Common myeloid progenitor, CD34-positive (primary cell): ENCODE measurements at regions not wholly inside any gene's neighbourhood (a gene's known extent, or its start where the extent isn't known, plus 50 kb on each side); places are given as distances from the start of the nearest gene placed in this dataset.
A peak's percentile ranks its signal among the peaks of the same experiment; 100 is the strongest.
"Not testable (repeated sequence)": the region's sequence is repeated elsewhere in the genome, so short reads cannot be mapped to it uniquely, and the experiment has no call there.

ENCODE experiments used
- CTCF ChIA-PET: fragments of 350-600 bp; sonication (Branson Sonifier 250); formaldehyde crosslinking; loops from one replicate; lab custom pipeline; 2021; ENCODE audit warnings: antibody characterized with exemption; lab: Charles Lee
- POLR2A ChIA-PET: fragments of 350-600 bp; sonication (Branson Sonifier 250); formaldehyde crosslinking; loops from one replicate; lab custom pipeline; 2021; ENCODE audit warnings: antibody characterized with exemption; lab: Charles Lee
- DNase-seq, 3 donors: peaks; one replicate each; pipeline versions ENCODE4 v3.0.0 to v3.0.0-alpha.2; 2013
- H3K27ac ChIP-seq, 2 experiments: 1 replicate in 1 of 2; 2 replicates in 1 of 2; pipeline ENCODE4 v1.7.0; 2013; ENCODE audit warnings: inconsistent platforms in 2 of 2, low read length in 2 of 2, mild to moderate bottlenecking in 2 of 2, low read depth in 1 of 2, moderate library complexity in 1 of 2; ENCODE audit not compliant: severe bottlenecking in 2 of 2, insufficient read depth in 1 of 2, poor library complexity in 1 of 2
- H3K27me3 ChIP-seq, 5 experiments: replicated peaks in 2 of 5; 1 replicate in 3 of 5; 2 replicates in 2 of 5; pipeline versions ENCODE4 v1.6.1 to v1.7.0; 2013; ENCODE audit warnings: low read length in 4 of 5, mild to moderate bottlenecking in 2 of 5, moderate library complexity in 2 of 5, inconsistent platforms in 1 of 5; ENCODE audit not compliant: insufficient read depth in 5 of 5, control insufficient read depth in 4 of 5
- H3K36me3 ChIP-seq, 4 experiments: 1 replicate in 2 of 4; 2 replicates in 2 of 4; pipeline versions ENCODE4 v1.6.1 to v1.7.0; 2013; ENCODE audit warnings: low read length in 3 of 4, control low read depth in 1 of 4, mild to moderate bottlenecking in 1 of 4; ENCODE audit not compliant: control insufficient read depth in 4 of 4, insufficient read depth in 4 of 4
- H3K4me1 ChIP-seq, 4 experiments: 1 replicate in 3 of 4; 2 replicates in 1 of 4; pipeline versions ENCODE4 v1.6.1 to v1.7.1; 2013; ENCODE audit warnings: low read length in 3 of 4, mild to moderate bottlenecking in 3 of 4, control low read depth in 1 of 4, inconsistent platforms in 1 of 4, moderate library complexity in 1 of 4; ENCODE audit not compliant: control insufficient read depth in 4 of 4, insufficient read depth in 4 of 4; ENCODE audit errors: control extremely low read depth in 1 of 4
- H3K4me3 ChIP-seq, 7 experiments: 1 replicate in 4 of 7; 2 replicates in 3 of 7; pipeline versions ENCODE4 v1.5.1 to v1.7.0; 2013; ENCODE audit warnings: mild to moderate bottlenecking in 7 of 7, low read length in 6 of 7, moderate library complexity in 6 of 7, inconsistent platforms in 2 of 7, low read depth in 2 of 7, control low read depth in 1 of 7; ENCODE audit not compliant: insufficient read depth in 4 of 7, control insufficient read depth in 1 of 7; ENCODE audit errors: extremely low read depth in 1 of 7
- H3K9me3 ChIP-seq, 5 experiments: 1 replicate in 4 of 5; 2 replicates in 1 of 5; pipeline versions ENCODE4 v1.6.1 to v1.7.1; 2013; ENCODE audit warnings: low read length in 4 of 5, mild to moderate bottlenecking in 2 of 5, inconsistent platforms in 1 of 5, low read depth in 1 of 5, moderate library complexity in 1 of 5; ENCODE audit not compliant: control insufficient read depth in 4 of 5, insufficient read depth in 2 of 5; ENCODE audit errors: control extremely low read depth in 1 of 5
- WGBS: methylation state at CpG from one replicate; pipeline ENCODE4 v1.1.5; 2013; ENCODE audit not compliant: insufficient coverage; 5-methylcytosine and 5-hydroxymethylcytosine counted together

DNA sequence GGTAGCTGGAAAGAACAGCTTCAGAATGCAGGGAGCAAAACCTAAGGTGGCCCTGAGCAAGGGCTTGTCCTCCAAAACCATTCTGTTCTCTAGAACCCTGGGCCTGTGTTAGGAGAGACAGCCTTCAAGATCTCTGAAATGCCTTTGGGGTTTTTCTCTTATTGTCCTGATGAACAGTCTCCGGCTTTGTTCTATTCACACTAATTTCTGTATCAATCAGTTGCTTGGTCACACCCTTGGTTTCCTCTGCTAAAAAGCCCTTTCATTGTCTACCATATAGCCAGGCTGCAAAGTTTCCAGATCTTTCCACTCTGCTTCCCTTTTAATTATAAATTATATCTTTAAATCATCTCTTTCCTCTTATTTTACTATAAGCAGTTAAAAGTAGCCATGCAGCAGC is 219.9 kb upstream of the ARID2 start:
- H3K36me3 ChIP-seq: no peaks in the 10 kb centered on the region
- peaks cover 0 to 9% (median 4%) of the 10 kb centered on the region in 5 experiments for H3K9me3 ChIP-seq
- H3K27ac ChIP-seq: no peak overlapping the region
- DNase-seq: no peak
- peaks cover 0 to 9% (median 3%) of the 10 kb centered on the region in 4 experiments for H3K4me1 ChIP-seq
- ChIA-PET CTCF (no interaction called here), POLR2A (no interaction called here)
- H3K27me3 ChIP-seq: no peaks in the 10 kb centered on the region
- H3K4me3 ChIP-seq: no peak overlapping the region
- WGBS: 100% methylated on average over 1 of the region's 1 CpG

DNA sequence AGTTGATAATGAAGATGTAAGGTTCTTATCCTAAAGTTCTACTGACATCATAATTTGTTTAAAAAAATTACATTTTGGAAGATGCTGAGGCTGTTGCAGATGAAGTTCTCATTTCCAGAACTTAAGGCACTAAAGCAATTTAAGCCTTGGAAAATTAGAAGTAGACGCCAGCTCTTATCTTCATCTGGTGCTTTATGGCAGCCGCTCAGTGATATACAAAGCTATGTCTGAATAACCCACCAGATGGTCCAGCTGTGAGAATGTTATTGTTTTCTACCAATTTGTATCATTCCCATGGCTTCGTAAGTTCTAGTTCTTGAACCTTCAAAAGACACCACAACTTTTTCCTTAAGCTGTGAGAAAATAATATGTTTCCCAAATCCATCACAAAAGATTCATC is 212.1 kb upstream of the ARID2 start:
- Histone ChIP-seq H3K4me3 (no peak overlapping the region), H3K27ac (no peak overlapping the region), H3K27me3 (no peaks in the 10 kb centered on the region), H3K9me3 (peaks cover 0 to 4% (median 0%) of the 10 kb centered on the region in 5 experiments), H3K36me3 (no peaks in the 10 kb centered on the region), H3K4me1 (peaks cover 0 to 10% (median 9%) of the 10 kb centered on the region in 4 experiments)
- WGBS: 98% methylated on average over 3 of the region's 3 CpGs
- CTCF ChIA-PET: interaction anchor here (0.5 kb wide), 1 partner anchor 126 kb away, joined by 3 read pairs; no protein-coding TSS in a partner anchor
- no peak for DNase-seq
- POLR2A ChIA-PET: no interaction called here

DNA sequence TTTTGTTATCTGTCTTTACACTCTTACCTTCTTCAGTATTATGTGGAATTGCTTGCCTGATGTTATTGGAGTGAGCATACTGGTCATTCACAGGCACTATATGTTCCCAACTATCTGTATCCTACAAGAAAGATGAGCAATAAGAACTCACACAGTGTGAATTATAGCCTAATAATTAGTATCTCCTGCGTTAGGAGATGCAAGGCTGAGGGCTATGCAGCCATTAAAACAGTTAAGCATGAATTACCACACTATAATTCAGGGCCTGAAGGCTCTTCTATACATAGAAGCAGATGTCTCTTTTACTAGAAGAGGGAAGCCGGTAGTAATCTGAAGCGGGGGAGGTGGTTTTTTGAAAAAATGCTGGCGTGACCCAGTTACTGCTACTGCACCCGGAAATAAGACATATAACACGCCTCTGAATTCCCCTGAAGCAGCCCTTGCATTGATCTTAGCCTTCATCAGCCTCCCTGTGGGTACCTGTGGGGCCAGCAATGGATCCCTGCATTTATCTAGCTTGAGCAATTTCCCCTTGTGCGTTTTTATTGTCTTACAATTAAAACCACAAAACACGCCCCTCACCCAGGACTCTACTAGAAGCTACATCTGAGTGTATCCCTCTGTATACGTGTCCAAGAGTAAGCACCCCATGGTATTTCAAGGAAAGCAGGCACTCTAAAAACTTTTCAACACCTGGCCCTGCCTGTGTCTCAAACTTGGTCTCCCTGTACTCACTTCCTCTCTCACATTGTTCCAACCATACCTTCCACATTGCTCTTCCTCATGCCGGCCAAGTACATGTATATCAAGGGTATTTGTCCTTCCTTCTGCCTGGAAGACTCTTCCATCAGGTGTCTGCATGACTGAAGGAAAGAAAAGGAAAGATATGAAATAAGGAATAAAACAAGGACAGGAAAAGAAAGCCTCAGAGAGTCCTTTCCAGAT is 210.9 kb upstream of the ARID2 start:
- no peaks in the 10 kb centered on the region for H3K36me3 ChIP-seq
- H3K27ac ChIP-seq: no peak overlapping the region
- 28% methylated on average over 8 of the region's 10 CpGs for whole genome bisulfite sequencing
- no peaks in the 10 kb centered on the region for H3K27me3 ChIP-seq
- H3K4me1 ChIP-seq: peaks cover 0 to 10% (median 9%) of the 10 kb centered on the region in 4 experiments
- peak overlapping the region in 1 of 7 experiments; percentile 42 for H3K4me3 ChIP-seq
- POLR2A ChIA-PET: no interaction called here
- CTCF ChIA-PET: interaction anchor here (0.8 kb wide), 1 partner anchor 25 kb away, joined by 3 read pairs; no protein-coding TSS in a partner anchor
- no peaks in the 10 kb centered on the region for H3K9me3 ChIP-seq
- DNase-seq: peak in 2 of 3 donors; percentile 53 to 64

DNA sequence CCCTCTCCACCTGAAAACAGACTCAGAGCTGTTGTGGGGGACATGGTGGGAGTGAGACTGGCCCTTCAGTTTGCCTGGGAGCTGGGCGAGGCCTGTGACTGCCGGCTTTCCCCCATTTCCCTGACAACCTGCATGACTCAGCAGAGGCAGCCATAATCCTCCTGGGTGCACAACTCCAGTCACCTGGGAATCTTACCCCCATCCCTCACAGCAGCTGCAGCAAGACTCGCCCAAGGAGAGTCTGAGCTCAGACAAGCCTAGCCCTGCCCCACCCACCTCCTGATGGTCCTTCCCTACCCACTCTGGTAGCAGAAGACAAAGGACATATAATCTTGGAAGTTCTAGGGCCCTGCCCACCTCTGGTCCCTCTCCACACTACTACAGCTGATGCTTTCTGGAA is 207.3 kb upstream of the ARID2 start:
- Histone ChIP-seq H3K4me3 (no peak overlapping the region), H3K4me1 (peaks cover 0 to 10% (median 9%) of the 10 kb centered on the region in 4 experiments), H3K27me3 (no peaks in the 10 kb centered on the region), H3K27ac (no peak overlapping the region), H3K36me3 (no peaks in the 10 kb centered on the region), H3K9me3 (peaks cover 0 to 1% (median 0%) of the 10 kb centered on the region in 5 experiments)
- 100% methylated on average over 1 of the region's 3 CpGs for WGBS
- DNase-seq: no peak
- CTCF ChIA-PET: no interaction called here
- POLR2A ChIA-PET: no interaction called here

DNA sequence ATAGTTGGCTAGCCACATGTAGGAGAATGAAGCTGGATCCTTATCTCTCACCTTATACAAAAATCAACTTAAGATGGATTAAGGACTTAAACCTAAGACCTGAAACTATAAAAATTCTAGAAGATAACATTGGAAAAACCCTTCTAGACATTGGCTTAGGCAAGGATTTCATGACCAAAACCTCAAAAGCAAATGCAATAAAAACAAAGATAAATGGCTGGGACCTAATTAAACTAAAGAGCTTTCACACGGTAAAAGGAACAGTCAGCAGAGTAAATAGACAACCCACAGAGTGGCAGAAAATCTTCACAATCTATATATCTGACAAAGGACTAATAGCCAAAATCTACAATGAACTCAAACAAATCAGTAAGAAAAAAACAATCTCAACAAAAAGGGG is 202.7 kb upstream of the ARID2 start:
- POLR2A ChIA-PET, DNase-seq: not testable (repeated sequence)
- WGBS: no CpG with 5 or more reads among the region's 1 CpG

DNA sequence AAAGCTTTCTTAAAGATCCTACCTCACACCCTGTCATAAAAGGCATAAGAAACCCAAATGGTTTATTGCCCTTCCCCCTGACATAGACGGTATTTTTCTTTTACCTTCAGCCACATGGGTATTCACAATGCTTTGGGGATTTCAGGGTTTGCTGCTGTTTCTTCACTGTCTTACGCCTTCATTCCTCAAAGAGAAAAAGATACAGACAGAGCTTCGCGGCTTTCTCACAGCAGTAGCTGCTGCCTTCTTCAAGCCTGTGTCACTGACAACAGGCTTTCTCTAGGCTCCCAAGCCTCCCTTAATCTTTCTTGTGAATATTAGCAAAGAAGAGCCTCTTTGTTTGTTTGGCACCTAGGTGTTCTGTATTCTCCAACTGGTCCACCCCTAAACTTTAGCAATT is 197.4 kb upstream of the ARID2 start:
- ChIA-PET POLR2A (interaction anchor here (0.7 kb wide), 1 partner anchor 29 kb away, joined by 4 read pairs; no protein-coding TSS in a partner anchor), CTCF (no interaction called here)
- WGBS: 95% methylated on average over 3 of the region's 4 CpGs
- Histone ChIP-seq H3K9me3 (peaks cover 0 to 2% (median 0%) of the 10 kb centered on the region in 5 experiments), H3K4me1 (no peaks in the 10 kb centered on the region), H3K4me3 (no peak overlapping the region), H3K27ac (no peak overlapping the region), H3K27me3 (no peaks in the 10 kb centered on the region), H3K36me3 (no peaks in the 10 kb centered on the region)
- peak in 2 of 3 donors; percentile 14 to 50 for DNase-seq

More for the DNA sequence above, 202.7 kb upstream of the ARID2 start:
- H3K27me3 ChIP-seq, H3K27ac ChIP-seq, CTCF ChIA-PET, H3K9me3 ChIP-seq, H3K36me3 ChIP-seq, H3K4me3 ChIP-seq, H3K4me1 ChIP-seq: not testable (repeated sequence)

DNA sequence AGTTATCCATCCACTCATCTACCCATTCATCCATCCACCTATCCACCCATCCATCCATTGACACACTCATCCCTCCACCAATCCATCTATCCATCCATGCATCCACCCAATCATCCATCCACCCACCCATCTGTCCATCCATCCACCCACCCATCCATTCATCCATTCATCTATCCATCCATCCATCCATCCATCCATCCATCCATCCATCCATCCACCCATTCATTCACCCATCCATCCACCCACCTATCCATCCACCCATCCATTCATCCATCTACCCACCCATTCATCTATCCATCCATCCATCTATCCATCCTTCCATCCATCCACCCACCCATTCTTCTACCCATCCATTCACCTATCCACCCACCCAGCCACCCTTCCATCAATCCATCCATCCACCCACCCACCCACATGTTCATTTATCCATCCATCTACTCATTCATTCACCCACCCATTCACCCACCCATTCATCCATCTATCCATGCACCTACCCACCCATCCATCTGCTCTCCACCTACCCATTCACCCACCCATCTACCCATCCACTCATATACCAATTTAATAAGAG is 193.8 kb upstream of the ARID2 start:
- Histone ChIP-seq H3K27ac (no peak overlapping the region), H3K27me3 (no peaks in the 10 kb centered on the region), H3K4me1 (no peaks in the 10 kb centered on the region), H3K36me3 (no peaks in the 10 kb centered on the region), H3K4me3 (no peak overlapping the region), H3K9me3 (no peaks in the 10 kb centered on the region)
- CTCF ChIA-PET: no interaction called here
- POLR2A ChIA-PET: no interaction called here
- no peak for DNase-seq
